GM23248 (cell line): ENCODE measurements at regions not wholly inside any gene's neighbourhood (a gene's known extent, or its start where the extent isn't known, plus 50 kb on each side); places are given as distances from the start of the nearest gene placed in this dataset.

Source experiments
- EZH2 ChIP-seq: fragments of 200-600 bp; sonication (generic); IDR thresholded peaks from 2 replicates; pipeline ENCODE4 v1.6.1; 2018; ENCODE audit warnings: antibody characterized with exemption, mild to moderate bottlenecking; ENCODE audit not compliant: insufficient read depth, poor library complexity, severe bottlenecking
- EZH2phosphoT487 ChIP-seq: fragments of 200-600 bp; sonication (generic); IDR thresholded peaks from 2 replicates; pipeline ENCODE4 v1.6.1; 2018; ENCODE audit warnings: antibody characterized with exemption, moderate library complexity, mild to moderate bottlenecking, low read depth; ENCODE audit not compliant: insufficient read depth

DNA sequence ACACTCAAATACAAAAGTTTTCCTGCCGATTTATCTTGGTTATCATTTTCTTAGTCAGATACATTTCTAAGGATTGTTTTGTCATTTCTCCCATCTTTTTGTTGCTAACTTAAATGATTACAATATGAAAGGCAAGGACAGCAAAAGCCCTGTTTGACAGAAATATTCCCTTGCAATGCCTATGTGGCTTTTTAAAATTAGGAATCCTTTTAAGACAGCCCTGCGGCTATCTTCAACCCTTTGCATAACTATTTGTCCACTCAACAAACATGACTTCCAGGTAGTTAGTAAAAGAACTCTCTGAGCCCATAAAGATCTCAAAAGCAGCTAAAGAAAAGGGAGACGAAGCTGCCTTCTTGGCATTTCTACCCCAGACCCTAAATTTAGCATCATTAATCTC lies 179.7 kb upstream of the CDH20 start:
- no peak for TF ChIP-seq EZH2
- TF ChIP-seq EZH2phosphoT487 = no peak
